ENCODE measurements at regions not wholly inside any gene's neighbourhood (a gene's known extent, or its start where the extent isn't known, plus 50 kb on each side); places are given as distances from the start of the nearest gene placed in this dataset.
A peak's percentile ranks its signal among the peaks of the same experiment; 100 is the strongest.

DNA sequence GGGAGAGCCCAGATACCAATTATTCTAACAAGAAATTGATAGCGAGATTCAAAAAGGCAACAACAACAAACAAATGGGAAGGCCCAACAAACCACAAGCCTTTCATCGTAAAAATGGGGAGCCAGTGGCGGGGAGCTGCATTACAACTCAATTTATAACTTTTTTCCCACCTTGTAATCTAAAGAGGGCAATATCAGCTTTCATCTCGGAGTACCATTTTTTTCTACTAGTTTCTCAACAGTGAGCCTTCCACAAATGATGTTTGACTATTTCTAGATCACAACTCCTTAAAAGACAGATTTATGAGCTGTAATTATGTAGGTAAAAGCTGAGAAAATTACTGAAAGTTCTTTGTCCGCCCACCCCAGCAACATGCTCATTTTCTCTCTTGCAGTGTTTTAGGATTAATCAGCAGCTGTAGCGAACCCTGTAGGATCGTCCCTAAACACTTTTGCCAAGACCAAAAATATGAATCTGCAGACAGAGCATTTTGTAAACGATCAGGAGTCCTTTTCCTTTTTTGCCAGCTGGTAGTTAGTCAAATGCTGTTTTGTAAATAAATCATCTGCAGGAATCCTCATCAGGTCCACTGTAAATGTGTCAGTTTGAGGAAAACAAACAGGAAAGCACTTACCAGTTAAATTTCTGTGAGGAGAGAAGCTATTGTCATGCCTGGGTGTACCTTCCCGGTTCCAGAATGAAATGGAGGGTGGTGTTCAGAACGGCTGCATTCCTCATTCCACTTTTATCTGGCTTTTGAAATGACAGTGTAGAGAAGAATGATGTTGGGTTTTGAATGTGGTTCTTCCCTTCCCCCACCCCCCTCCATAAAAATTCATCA is 53.2 kb downstream of the EEF1B2 start:
- peak overlapping the region; percentile 77 for H3K4me3 ChIP-seq (ENCODE audit: low read depth, low read length)
- TF ChIP-seq, protein P1, sequence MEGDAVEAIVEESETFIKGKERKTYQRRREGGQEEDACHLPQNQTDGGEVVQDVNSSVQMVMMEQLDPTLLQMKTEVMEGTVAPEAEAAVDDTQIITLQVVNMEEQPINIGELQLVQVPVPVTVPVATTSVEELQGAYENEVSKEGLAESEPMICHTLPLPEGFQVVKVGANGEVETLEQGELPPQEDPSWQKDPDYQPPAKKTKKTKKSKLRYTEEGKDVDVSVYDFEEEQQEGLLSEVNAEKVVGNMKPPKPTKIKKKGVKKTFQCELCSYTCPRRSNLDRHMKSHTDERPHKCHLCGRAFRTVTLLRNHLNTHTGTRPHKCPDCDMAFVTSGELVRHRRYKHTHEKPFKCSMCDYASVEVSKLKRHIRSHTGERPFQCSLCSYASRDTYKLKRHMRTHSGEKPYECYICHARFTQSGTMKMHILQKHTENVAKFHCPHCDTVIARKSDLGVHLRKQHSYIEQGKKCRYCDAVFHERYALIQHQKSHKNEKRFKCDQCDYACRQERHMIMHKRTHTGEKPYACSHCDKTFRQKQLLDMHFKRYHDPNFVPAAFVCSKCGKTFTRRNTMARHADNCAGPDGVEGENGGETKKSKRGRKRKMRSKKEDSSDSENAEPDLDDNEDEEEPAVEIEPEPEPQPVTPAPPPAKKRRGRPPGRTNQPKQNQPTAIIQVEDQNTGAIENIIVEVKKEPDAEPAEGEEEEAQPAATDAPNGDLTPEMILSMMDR (IDR thresholded peaks at IDR 0.05; ENCODE audit: insufficient read depth, low read length), result peak; percentile 26
- DNase-seq (ENCODE audit: low read depth), result peak; percentile 92

DNA sequence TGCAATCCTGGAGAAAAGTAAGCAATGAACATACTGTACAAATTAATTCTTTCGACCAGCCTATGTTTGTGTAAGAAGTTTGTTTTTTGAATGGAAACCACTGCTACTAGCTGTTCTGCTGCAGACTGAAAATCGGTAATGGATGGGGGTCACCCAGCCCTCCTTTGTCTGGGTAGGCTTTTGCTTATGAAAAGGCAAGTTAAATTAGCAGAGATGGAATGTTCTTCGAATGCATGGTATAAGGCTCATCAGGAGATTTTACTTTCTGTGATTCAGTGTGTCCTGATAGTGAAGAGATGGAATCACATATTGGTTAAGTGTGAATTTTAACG is 53.8 kb downstream of the EEF1B2 start:
- no peak for DNase-seq (ENCODE audit: low read depth)
- TF ChIP-seq, protein P1 (IDR thresholded peaks at IDR 0.05; ENCODE audit: insufficient read depth, low read length), result no peak

DNA sequence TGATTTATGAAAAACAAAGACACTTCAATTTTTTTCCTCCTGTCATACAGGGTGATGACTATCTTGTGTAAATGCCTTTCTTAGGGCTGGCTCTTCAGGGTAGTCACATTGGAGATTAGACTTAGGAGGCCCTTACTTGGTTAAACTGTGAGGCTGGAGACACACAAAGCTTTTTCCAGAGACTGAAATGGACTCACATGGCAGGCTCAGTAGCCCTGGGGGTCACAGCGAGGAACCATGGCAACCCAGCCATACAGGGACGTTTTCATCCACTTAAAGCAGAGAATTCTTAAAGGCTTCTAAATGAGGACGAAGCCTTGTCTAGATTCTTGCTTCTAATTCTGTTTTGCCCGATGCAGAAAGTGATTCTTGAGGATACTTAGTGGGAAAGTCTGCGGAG is 57.3 kb upstream of the ZDBF2 start:
- DNase-seq (ENCODE audit: low read depth), result no peak
- TF ChIP-seq, protein P1 (IDR thresholded peaks at IDR 0.05; ENCODE audit: insufficient read depth, low read length), result no peak
- H3K4me3 ChIP-seq (ENCODE audit: low read depth, low read length), result no peak overlapping the region

More for the DNA sequence above, 53.8 kb downstream of the EEF1B2 start:
- peak overlapping the region; percentile 77 for H3K4me3 ChIP-seq (ENCODE audit: low read depth, low read length)

DNA sequence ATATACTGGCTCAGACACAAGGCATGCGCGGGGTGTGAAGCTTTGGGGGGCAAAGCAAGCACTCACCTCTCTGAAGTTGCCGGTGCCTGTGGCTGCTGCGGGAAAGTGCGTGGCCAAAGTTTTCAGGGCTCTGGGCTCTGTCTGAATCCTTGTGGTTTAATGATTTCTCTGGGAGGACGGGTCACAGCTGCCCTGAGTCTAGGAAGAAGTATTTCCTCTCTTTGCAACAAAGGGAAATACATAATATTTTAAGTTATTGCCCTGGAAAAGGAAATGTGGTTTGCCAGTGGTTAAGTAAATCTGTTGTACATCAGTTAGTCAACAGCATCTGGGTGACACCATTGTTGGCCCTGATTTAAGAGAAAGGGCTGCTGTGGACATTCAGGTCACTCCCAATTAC is 56.7 kb upstream of the ZDBF2 start:
- peak; percentile 64 for DNase-seq (ENCODE audit: low read depth)
- H3K4me3 ChIP-seq (ENCODE audit: low read depth, low read length), result no peak overlapping the region
- TF ChIP-seq, protein P1 (IDR thresholded peaks at IDR 0.05; ENCODE audit: insufficient read depth, low read length), result no peak

DNA sequence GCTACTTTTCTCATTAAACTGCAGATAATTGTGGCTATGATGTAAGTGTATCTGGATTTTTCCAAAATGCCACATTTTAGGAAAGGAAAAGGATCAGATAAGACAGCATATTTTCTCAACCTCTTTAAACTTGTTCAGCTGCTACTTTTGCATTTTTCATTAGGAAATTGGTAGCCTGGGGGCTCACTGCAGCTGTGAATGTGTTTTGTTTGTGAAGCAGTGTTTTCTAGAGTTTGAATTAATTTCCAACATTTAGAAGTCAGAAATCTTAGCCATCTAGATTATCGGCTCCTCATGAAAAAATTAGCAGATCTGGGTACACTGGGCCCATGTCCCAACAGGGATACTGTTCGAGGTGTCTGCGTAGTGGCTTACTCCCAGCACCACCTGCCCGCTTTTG is 56.3 kb upstream of the ZDBF2 start:
- no peak overlapping the region for H3K4me3 ChIP-seq (ENCODE audit: low read depth, low read length)
- no peak for DNase-seq (ENCODE audit: low read depth)
- TF ChIP-seq, protein P1 (IDR thresholded peaks at IDR 0.05; ENCODE audit: insufficient read depth, low read length), result no peak

DNA sequence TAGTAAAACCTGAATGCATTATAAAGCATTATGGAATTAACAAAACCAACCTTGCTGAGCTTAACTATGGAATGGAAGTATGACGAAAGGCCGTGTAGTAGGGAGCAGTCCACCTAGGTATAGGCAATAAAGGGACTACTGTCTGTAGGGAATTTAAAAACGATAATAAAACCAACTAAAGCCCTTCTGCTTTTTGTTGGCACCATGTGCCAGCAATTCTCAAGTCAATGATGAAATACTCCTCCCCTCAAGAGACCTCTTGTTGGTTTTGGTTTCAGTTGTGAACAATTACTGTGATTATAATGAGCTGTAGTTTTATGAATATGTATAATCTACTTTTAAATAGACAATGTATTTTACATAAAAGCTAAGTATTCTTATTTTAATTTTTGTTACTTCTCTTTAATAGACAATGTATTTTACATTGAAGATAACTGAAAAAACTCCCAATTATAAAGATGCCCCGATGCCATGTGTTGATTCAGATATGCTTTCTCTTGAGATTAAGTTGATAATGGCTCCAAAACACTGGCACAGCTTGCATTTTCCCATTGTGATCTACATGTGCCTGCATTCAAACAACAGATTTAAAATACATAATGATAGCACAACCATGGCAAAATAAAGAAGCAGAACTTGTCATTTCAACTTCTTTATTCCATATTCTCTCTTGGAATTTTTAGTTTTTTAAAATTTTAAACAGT is 55.5 kb upstream of the ZDBF2 start:
- no peak for DNase-seq (ENCODE audit: low read depth)
- TF ChIP-seq, protein P1 (IDR thresholded peaks at IDR 0.05; ENCODE audit: insufficient read depth, low read length), result no peak
- no peak overlapping the region for H3K4me3 ChIP-seq (ENCODE audit: low read depth, low read length)

Measured in fibroblast of the aortic adventitia (primary cell).